ENCODE measurements at regions not wholly inside any gene's neighbourhood (a gene's known extent, or its start where the extent isn't known, plus 50 kb on each side); places are given as distances from the start of the nearest gene placed in this dataset.

DNA sequence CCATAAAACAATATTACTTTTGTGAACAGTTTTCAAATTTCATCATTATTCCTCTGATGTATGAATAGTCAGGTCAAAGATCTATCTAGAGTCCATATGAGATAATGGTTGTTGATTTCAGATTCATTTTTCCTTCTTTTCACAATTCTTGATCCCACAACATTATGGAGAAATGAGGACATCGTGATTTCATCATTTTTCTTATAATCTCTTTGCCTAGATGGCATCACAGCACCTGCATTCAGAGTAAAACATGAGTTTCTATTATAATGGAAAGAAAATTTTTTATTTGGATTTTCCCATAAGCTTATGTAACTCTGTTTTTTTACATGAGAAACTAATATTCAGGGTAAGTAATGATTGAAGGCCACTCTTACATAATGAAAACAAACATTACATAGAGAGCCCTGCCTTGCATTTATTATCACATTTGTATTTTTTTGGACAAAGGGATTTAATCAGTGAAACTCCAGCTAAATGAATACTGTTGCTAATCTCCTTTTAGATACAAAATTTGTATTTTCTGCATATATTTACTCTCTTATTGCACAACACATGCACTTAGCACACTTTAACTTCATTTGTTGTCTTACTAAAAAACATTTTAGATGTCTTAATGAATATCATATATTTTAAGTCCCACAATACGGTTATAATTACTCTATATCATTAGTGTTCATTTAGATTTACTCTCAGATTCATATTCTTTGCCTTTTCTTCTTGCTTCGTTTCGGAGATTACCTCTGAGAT lies 188.4 kb upstream of the KYNU start:
- Histone ChIP-seq H3K27me3 (ENCODE audit: insufficient read depth) (no peaks in the 10 kb centered on the region), H3K9me3 (no peaks in the 10 kb centered on the region), H3K9me2 (no peaks in the 10 kb centered on the region), H3K79me2 (ENCODE audit: insufficient read depth) (no peaks in the 10 kb centered on the region), H3K36me3 (replicated peaks in 1 of 2; ENCODE audit: control insufficient read depth in 1 of 2, insufficient read depth in 2 of 2, low read length in 1 of 2) (no peaks in the 10 kb centered on the region), H3K4me1 (ENCODE audit: control insufficient read depth in 1 of 2, insufficient read depth in 2 of 2, low read depth in 1 of 2, low read length in 1 of 2) (peaks cover 0 to 6% of the 10 kb centered on the region in 2 experiments; a peak in 2 of 4 replicates), H3K4me2 (no peak overlapping the region), H3K9ac (no peak overlapping the region), H4K20me1 (ENCODE audit: insufficient read depth) (no peaks in the 10 kb centered on the region), H3K4me3 (ENCODE audit: low read depth in 2 of 2, low read length in 1 of 2) (no peak overlapping the region), H3K27ac (ENCODE audit: low read depth in 2 of 2, low read length in 1 of 2) (no peak overlapping the region), H2AFZ (ENCODE audit: low read depth) (no peak overlapping the region), H3F3A (replicated peaks; ENCODE audit: insufficient read depth) (no peaks in the 10 kb centered on the region)
- CTCF ChIA-PET, result no interaction called here
- no peak for DNase-seq
- POLR2A ChIA-PET, result no interaction called here
- WGBS (ENCODE audit: low lambda C conversion rate), result 39% methylated on average over 4 of the region's 4 CpGs
- TF ChIP-seq FOXM1 (IDR thresholded peaks at IDR 0.05; ENCODE audit: low read depth), result no peak
- no peak for TF ChIP-seq RXRA (IDR thresholded peaks at IDR 0.05; ENCODE audit: borderline replicate concordance, low read depth)
- TF ChIP-seq, protein P1, sequence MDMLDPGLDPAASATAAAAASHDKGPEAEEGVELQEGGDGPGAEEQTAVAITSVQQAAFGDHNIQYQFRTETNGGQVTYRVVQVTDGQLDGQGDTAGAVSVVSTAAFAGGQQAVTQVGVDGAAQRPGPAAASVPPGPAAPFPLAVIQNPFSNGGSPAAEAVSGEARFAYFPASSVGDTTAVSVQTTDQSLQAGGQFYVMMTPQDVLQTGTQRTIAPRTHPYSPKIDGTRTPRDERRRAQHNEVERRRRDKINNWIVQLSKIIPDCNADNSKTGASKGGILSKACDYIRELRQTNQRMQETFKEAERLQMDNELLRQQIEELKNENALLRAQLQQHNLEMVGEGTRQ (IDR thresholded peaks at IDR 0.05; ENCODE audit: borderline replicate concordance, low read depth, low read length), result no peak
- no peak for TF ChIP-seq RCOR1 (IDR thresholded peaks at IDR 0.05; ENCODE audit: low read length)
- TF ChIP-seq TCF12 (IDR thresholded peaks at IDR 0.05), result no peak
- no peak for TF ChIP-seq EP300 (IDR thresholded peaks at IDR 0.05; ENCODE audit: borderline replicate concordance in 1 of 2, low read depth in 1 of 2, low read length in 1 of 2)
- TF ChIP-seq, protein P2, sequence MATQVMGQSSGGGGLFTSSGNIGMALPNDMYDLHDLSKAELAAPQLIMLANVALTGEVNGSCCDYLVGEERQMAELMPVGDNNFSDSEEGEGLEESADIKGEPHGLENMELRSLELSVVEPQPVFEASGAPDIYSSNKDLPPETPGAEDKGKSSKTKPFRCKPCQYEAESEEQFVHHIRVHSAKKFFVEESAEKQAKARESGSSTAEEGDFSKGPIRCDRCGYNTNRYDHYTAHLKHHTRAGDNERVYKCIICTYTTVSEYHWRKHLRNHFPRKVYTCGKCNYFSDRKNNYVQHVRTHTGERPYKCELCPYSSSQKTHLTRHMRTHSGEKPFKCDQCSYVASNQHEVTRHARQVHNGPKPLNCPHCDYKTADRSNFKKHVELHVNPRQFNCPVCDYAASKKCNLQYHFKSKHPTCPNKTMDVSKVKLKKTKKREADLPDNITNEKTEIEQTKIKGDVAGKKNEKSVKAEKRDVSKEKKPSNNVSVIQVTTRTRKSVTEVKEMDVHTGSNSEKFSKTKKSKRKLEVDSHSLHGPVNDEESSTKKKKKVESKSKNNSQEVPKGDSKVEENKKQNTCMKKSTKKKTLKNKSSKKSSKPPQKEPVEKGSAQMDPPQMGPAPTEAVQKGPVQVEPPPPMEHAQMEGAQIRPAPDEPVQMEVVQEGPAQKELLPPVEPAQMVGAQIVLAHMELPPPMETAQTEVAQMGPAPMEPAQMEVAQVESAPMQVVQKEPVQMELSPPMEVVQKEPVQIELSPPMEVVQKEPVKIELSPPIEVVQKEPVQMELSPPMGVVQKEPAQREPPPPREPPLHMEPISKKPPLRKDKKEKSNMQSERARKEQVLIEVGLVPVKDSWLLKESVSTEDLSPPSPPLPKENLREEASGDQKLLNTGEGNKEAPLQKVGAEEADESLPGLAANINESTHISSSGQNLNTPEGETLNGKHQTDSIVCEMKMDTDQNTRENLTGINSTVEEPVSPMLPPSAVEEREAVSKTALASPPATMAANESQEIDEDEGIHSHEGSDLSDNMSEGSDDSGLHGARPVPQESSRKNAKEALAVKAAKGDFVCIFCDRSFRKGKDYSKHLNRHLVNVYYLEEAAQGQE (IDR thresholded peaks at IDR 0.05; ENCODE audit: low read depth, low read length), result no peak
- no peak for TF ChIP-seq RFX5 (IDR thresholded peaks at IDR 0.05; ENCODE audit: low read length)
- TF ChIP-seq SIN3A (IDR thresholded peaks at IDR 0.05; ENCODE audit: borderline replicate concordance, low read depth, low read length), result no peak
- TF ChIP-seq JUND (IDR thresholded peaks at IDR 0.05), result no peak
- TF ChIP-seq GATA2 (CRISPR knock-in tag; IDR thresholded peaks at IDR 0.05), result no peak
- no peak for TF ChIP-seq SMC3 (IDR thresholded peaks at IDR 0.05; ENCODE audit: low read depth, low read length)
- TF ChIP-seq CHD2 (IDR thresholded peaks at IDR 0.05; ENCODE audit: low read length, partially characterized antibody), result no peak
- TF ChIP-seq, protein P3, sequence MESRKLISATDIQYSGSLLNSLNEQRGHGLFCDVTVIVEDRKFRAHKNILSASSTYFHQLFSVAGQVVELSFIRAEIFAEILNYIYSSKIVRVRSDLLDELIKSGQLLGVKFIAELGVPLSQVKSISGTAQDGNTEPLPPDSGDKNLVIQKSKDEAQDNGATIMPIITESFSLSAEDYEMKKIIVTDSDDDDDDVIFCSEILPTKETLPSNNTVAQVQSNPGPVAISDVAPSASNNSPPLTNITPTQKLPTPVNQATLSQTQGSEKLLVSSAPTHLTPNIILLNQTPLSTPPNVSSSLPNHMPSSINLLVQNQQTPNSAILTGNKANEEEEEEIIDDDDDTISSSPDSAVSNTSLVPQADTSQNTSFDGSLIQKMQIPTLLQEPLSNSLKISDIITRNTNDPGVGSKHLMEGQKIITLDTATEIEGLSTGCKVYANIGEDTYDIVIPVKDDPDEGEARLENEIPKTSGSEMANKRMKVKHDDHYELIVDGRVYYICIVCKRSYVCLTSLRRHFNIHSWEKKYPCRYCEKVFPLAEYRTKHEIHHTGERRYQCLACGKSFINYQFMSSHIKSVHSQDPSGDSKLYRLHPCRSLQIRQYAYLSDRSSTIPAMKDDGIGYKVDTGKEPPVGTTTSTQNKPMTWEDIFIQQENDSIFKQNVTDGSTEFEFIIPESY (IDR thresholded peaks at IDR 0.05; ENCODE audit: borderline replicate concordance, low read depth), result no peak
- TF ChIP-seq, protein P4, sequence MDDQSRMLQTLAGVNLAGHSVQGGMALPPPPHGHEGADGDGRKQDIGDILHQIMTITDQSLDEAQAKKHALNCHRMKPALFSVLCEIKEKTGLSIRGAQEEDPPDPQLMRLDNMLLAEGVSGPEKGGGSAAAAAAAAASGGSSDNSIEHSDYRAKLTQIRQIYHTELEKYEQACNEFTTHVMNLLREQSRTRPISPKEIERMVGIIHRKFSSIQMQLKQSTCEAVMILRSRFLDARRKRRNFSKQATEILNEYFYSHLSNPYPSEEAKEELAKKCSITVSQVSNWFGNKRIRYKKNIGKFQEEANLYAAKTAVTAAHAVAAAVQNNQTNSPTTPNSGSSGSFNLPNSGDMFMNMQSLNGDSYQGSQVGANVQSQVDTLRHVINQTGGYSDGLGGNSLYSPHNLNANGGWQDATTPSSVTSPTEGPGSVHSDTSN (IDR thresholded peaks at IDR 0.05), result no peak
- TF ChIP-seq, protein P5, sequence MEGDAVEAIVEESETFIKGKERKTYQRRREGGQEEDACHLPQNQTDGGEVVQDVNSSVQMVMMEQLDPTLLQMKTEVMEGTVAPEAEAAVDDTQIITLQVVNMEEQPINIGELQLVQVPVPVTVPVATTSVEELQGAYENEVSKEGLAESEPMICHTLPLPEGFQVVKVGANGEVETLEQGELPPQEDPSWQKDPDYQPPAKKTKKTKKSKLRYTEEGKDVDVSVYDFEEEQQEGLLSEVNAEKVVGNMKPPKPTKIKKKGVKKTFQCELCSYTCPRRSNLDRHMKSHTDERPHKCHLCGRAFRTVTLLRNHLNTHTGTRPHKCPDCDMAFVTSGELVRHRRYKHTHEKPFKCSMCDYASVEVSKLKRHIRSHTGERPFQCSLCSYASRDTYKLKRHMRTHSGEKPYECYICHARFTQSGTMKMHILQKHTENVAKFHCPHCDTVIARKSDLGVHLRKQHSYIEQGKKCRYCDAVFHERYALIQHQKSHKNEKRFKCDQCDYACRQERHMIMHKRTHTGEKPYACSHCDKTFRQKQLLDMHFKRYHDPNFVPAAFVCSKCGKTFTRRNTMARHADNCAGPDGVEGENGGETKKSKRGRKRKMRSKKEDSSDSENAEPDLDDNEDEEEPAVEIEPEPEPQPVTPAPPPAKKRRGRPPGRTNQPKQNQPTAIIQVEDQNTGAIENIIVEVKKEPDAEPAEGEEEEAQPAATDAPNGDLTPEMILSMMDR (IDR thresholded peaks at IDR 0.05), result no peak
- no peak for TF ChIP-seq NRF1 (IDR thresholded peaks at IDR 0.05; ENCODE audit: low read depth, low read length)
